Neural cell (in vitro differentiated cells): ENCODE measurements at regions not wholly inside any gene's neighbourhood (a gene's known extent, or its start where the extent isn't known, plus 50 kb on each side); places are given as distances from the start of the nearest gene placed in this dataset.

ENCODE experiments used
- CTCF ChIP-seq: fragments of 450-650 bp; IDR thresholded peaks from 2 replicates; pipeline ENCODE4 v1.5.1; 2014; ENCODE audit warnings: antibody characterized with exemption, mild to moderate bottlenecking, moderate library complexity; ENCODE audit not compliant: poor library complexity, severe bottlenecking
- EP300 ChIP-seq: fragments of 450-650 bp; conservative IDR thresholded peaks from 2 replicates; pipeline ENCODE4 v1.6.1; 2014; ENCODE audit warnings: antibody characterized with exemption, mild to moderate bottlenecking, moderate library complexity; ENCODE audit not compliant: poor library complexity, severe bottlenecking
- EZH2 ChIP-seq: fragments of 200-600, 300-800 bp; shearing (Covaris generic), sonication (generic); IDR thresholded peaks from 2 replicates; pipeline ENCODE4 v1.6.1; 2014; ENCODE audit warnings: antibody characterized with exemption, low read length, borderline replicate concordance, mild to moderate bottlenecking; ENCODE audit not compliant: insufficient read depth, poor library complexity, severe bottlenecking
- POLR2AphosphoS5 ChIP-seq: IDR thresholded peaks from 2 replicates; pipeline ENCODE4 v1.6.1; 2012
- SMC3 ChIP-seq: fragments of 450-650 bp; conservative IDR thresholded peaks from 2 replicates; pipeline ENCODE4 v1.6.1; 2014; ENCODE audit warnings: antibody characterized with exemption, mild to moderate bottlenecking, moderate library complexity; ENCODE audit not compliant: poor library complexity
- TAF1 ChIP-seq: IDR thresholded peaks from 2 replicates; pipeline ENCODE4 v1.6.1; 2012; ENCODE audit warnings: low read depth

GRCh38 chr5:125112196-125112595, 365.8 kb upstream of the ZNF608 start:
- TF ChIP-seq CTCF: no peak
- TF ChIP-seq SMC3: no peak
- no peak for TF ChIP-seq EP300
- no peak for TF ChIP-seq TAF1
- TF ChIP-seq EZH2: no peak
- no peak for TF ChIP-seq POLR2AphosphoS5
